IPS-11a (cell line): ENCODE measurements at regions not wholly inside any gene's neighbourhood (a gene's known extent, or its start where the extent isn't known, plus 50 kb on each side); places are given as distances from the start of the nearest gene placed in this dataset.
"Not testable (repeated sequence)": the region's sequence is repeated elsewhere in the genome, so short reads cannot be mapped to it uniquely, and the experiment has no call there.

Experiments used
- H3K4me3 ChIP-seq: one replicate; pipeline ENCODE4 v1.5.1; 2013; ENCODE audit warnings: low read depth, low read length, control low read depth

DNA sequence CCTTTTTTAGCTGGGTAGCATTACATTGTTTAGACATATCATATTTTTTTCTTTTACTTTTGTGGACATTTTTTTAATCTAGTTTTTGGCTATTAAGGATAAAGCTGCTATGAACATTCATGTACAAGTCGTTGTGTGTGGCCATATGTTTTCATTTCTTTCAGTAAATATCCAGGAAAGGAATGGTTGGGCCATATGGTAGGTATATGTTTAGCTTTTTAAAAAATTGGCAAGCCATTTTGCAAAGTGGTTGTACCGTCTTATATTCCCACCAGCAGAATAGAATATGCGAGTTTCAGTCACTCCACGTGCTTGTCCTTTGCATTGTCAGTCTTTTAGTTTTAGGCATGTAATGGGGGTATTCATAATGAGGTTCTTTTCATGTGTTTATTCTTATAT, 106.3 kb upstream of the NOX3 start:
- no peak overlapping the region for H3K4me3 ChIP-seq

DNA sequence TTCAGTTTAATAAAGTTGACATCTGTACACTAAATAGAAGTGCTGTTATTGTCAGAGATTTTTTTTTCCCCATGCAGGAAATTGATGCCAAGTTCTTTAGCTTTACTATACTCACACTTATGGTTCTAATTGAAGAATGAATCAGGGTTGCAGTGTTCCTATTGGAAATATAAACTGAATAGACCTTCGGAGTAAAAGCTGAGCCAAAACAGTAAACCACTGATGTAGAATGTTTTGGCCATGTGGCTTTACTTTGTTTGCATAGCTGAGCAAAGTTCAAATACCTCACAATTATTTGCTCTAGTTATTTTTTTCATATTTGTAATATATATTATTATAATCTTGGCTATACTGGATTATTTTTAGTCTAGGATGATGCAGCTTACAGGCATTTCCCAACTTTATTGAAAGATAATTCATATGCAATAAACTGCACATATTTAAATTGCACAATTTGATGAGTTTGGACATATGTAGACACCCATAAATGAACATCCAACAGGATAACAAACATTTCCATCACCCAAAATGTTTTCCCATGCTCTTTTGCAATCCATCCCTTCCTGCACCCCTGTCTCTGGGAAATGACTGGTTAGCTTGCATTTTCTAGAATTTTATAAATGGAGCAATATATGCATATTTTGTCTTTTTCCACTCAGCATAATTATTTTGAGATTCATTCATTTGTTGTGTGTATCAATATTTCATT, 105.8 kb upstream of the NOX3 start:
- H3K4me3 ChIP-seq = no peak overlapping the region

- no peak overlapping the region for H3K4me3 ChIP-seq
These were observed 94.3 kb upstream of the NOX3 start for GRCh38 chr6:155549928-155550327.

- no peak overlapping the region for H3K4me3 ChIP-seq
These were observed 93.6 kb upstream of the NOX3 start for GRCh38 chr6:155549028-155549798.

- H3K4me3 ChIP-seq = no peak overlapping the region
These were observed 92.9 kb upstream of the NOX3 start for GRCh38 chr6:155548576-155548975.

GRCh38 chr6:155544677-155545076, 89.0 kb upstream of the NOX3 start:
- H3K4me3 ChIP-seq = no peak overlapping the region

DNA sequence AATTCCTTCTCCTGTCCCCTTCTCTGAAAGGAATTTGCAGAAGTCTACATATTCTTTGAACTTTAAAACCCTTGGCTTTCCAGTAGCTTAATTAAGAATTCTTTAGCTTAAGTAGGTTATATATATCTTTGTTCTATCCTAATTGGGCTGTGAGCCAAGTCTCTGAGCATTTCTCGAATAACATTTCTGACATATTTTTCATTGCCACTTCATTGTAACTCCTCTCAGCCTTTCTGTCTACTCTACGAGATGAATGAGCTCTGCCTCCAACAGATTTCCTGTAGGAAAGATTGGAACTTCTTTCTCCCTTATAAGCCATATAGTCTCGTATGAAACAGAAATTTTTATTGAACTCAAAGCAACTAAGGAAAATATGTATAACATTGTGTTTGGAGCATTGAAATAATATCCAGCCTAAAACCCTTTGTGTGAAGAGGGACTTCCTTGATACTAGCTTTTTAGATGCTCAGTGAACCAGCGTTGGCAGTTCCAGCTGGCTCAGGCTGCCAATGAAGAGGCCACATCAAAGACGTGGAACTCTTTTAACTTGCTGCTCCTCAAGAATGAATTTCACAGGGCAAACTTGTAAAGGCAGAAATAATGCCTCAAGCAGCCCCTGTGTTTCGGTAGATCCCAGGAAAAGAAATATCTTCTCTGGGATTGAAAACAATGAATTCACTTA, 87.7 kb upstream of the NOX3 start:
- no peak overlapping the region for H3K4me3 ChIP-seq

DNA sequence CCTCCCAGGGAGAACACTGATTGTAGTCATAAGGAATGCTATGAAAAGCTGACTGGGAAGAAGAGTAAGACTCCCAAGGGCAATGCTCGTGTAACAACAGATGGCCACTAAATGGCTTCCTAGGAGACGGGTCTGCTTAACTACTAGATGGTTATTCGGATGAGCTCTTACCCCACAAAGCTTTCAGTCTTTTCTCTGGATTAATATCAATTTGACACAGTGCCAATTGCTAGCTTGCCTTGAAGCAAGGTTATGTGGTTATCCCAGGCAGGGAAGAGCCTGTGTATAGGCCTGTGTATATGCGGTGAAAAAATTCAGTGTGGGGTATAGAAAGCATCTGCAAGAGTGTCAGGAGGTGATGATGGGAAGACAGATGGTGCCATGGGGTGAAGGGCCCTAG, 86.4 kb upstream of the NOX3 start:
- no peak overlapping the region for H3K4me3 ChIP-seq

DNA sequence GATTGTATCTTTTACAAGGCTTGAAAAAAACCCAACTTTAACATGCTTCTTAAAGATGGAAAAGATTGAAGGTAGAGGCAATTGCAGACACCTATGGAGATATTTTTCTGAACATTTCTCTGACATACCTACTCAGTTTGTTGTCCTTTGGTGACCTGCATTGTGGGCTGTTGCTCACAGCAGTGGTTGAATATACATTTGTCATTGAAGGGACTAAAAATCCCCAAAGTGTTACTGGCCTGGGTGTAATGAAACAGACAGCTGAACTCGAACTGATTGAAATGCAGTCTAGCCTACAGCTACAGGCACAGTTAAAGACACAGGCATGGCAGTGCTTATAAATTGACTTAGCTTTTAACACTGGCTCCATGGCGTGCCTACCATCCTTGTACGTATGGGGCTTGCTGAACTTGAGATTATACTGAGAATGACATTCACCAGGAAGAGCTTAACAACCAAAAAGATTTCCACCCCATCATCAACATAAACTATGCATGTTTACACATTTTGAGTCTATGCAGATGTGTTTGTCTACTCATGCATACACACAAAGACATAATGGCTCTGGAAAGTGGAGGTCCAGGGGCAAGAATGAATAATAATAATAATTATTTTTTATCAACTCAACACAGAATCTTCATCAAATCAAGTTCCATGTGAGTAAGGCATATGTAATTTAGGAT, 83.2 kb upstream of the NOX3 start:
- no peak overlapping the region for H3K4me3 ChIP-seq

- H3K4me3 ChIP-seq = no peak overlapping the region
These were observed 79.0 kb upstream of the NOX3 start for GRCh38 chr6:155534678-155535077.

- no peak overlapping the region for H3K4me3 ChIP-seq
These were observed 74.7 kb upstream of the NOX3 start for GRCh38 chr6:155530219-155530834.

DNA sequence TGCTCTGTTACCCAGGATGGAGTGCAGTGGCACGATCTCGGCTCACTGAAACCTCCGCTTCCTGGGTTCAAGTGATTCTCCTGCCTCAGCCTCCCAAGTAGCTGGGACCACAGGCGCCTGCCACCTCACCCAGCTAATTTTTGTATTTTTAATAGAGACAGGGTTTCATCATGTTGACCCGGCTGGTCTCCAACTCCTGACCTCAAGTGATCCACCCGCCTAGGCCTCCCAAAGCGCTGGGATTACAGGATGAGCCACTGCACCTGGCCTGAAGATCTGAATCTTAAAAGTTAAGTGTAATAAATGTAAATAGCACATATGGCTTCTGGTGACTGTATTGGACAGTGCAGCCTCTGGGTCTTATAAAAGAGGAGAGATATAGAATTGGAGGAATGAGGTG, 74.2 kb upstream of the NOX3 start:
- not testable (repeated sequence) for H3K4me3 ChIP-seq

GRCh38 chr6:155528982-155529453, 73.4 kb upstream of the NOX3 start:
- H3K4me3 ChIP-seq = no peak overlapping the region

GRCh38 chr6:155528335-155528734, 72.7 kb upstream of the NOX3 start:
- H3K4me3 ChIP-seq = no peak overlapping the region

DNA sequence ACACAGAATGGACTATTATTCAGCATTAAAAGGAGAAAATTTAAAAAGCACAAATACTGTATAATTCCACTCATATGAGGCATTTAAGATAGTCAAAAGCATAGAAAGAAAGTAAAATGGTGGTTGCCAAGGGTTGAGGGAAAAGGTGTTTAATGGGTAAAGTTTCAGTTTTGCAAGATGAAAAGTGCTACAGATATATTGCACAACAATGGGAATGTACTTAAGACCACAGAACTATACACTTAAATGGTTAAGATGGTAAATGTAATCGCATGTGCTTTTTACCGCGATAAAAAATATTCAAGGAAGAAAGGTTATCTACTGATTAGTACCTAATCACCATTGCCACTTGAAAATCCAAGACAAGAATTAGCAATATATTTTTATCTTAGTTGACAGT, 71.8 kb upstream of the NOX3 start:
- H3K4me3 ChIP-seq = no peak overlapping the region

DNA sequence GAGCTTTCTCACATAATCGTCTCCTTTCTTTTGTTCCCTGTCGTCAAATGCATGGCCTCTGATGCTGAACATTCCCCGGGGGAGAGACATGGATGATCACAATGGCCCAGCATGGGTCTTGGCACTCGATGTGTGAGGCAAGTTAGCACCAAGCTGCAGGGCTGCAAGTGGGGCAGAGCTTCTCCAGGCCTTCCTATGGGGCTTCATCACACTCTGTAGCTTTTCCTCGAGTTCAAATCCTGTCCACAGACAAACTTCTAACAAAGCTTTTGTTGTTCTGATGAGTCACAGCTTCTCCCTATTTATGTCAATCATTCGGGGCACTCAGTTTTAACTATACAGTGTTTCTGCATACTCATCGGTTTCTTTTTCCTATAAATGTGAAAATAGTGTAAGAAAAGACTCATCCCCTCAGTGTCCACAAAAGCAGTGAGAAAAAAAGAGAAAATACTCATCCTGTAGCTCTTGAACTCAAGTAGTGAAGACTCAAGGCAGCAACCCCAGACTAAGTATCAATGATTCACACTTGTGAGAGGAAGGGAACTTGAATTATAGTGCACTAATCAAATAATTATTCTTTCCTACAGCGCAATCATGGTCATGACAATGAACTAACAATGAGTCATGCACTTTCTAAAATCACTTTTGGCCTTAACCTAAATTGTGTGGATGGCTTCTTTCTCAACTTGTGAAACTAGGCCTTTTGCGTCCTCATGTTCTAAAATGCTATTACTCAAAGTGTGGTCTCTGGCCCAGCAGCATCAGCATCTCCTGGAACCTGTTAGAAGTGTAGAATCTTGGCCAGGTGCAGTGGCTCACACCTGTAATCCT, 68.4 kb upstream of the NOX3 start:
- H3K4me3 ChIP-seq = no peak overlapping the region

GRCh38 chr6:155521719-155522118, 66.1 kb upstream of the NOX3 start:
- H3K4me3 ChIP-seq = no peak overlapping the region

GRCh38 chr6:155520078-155520477, 64.4 kb upstream of the NOX3 start:
- H3K4me3 ChIP-seq = no peak overlapping the region

DNA sequence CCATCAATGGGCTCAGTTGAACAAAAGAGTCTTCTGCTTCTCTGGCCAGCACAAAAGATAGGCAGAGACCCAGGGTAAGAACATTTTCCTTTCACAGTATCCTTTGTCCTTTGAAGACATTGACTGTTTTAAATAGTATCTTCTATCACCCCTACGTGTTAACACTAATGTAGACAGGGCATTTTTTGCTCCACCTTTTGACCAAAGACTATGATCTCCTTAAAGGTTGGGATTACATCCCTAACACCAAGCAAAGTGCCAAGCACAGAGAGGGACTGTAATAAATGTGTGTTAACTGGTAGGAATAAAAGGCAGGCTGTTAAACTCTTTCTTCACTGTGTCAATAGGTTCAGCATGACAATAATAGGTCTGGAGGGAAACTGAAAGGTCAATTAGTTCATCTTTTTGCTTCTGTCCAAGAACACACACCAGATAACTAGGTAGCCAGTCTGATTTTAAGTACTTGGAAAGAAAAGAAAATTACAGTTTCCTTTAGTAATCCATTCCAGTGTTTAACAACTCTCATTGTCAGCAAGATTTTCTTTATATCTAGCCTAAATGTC, 63.6 kb upstream of the NOX3 start:
- H3K4me3 ChIP-seq = no peak overlapping the region

- H3K4me3 ChIP-seq = no peak overlapping the region
These were observed 61.7 kb upstream of the NOX3 start for GRCh38 chr6:155517294-155517693.
